ENCODE measurements at regions not wholly inside any gene's neighbourhood (a gene's known extent, or its start where the extent isn't known, plus 50 kb on each side); places are given as distances from the start of the nearest gene placed in this dataset.

GRCh38 chr6:119483908-119484307 lies 134.3 kb upstream of the MAN1A1 start:
- TF ChIP-seq CTCF (conservative IDR thresholded peaks at IDR 0.05) (no peak), ZFX (IDR thresholded peaks at IDR 0.05) (no peak)

All from C4-2B (cell line).